HEK293T (cell line): ENCODE measurements at regions not wholly inside any gene's neighbourhood (a gene's known extent, or its start where the extent isn't known, plus 50 kb on each side); places are given as distances from the start of the nearest gene placed in this dataset.

Source experiments
- BHLHE40 ChIP-seq: fragments of 450-650 bp; IDR thresholded peaks from 2 replicates; pipeline ENCODE4 v1.6.1; 2016; ENCODE audit warnings: mild to moderate bottlenecking, moderate library complexity, borderline replicate concordance
- CTBP1 ChIP-seq: fragments of 450-650 bp; IDR thresholded peaks from 2 replicates; pipeline ENCODE4 v1.6.1; 2016; ENCODE audit warnings: borderline replicate concordance
- ELF4 ChIP-seq: fragments of 450-650 bp; IDR thresholded peaks from 2 replicates; pipeline ENCODE4 v1.6.1; 2017; ENCODE audit warnings: antibody characterized with exemption
- FOXK2 ChIP-seq: fragments of 450-650 bp; IDR thresholded peaks from 2 replicates; pipeline ENCODE4 v1.6.1; 2016; ENCODE audit warnings: mild to moderate bottlenecking
- FOXM1 ChIP-seq: fragments of 450-650 bp; IDR thresholded peaks from 2 replicates; pipeline ENCODE4 v1.6.1; 2017; ENCODE audit warnings: mild to moderate bottlenecking, borderline replicate concordance
- L3MBTL2 ChIP-seq: fragments of 450-650 bp; conservative IDR thresholded peaks from 2 replicates; pipeline ENCODE4 v1.6.1; 2016; ENCODE audit warnings: mild to moderate bottlenecking
- LEF1 ChIP-seq: fragments of 450-650 bp; IDR thresholded peaks from 2 replicates; pipeline ENCODE4 v1.6.1; 2017; ENCODE audit warnings: mild to moderate bottlenecking, borderline replicate concordance
- NFRKB ChIP-seq: fragments of 450-650 bp; IDR thresholded peaks from 2 replicates; pipeline ENCODE4 v1.6.1; 2016; ENCODE audit warnings: mild to moderate bottlenecking, moderate library complexity
- SP1 ChIP-seq: fragments of 450-650 bp; IDR thresholded peaks from 2 replicates; pipeline ENCODE4 v1.6.1; 2017
- SUZ12 ChIP-seq: fragments of 450-650 bp; IDR thresholded peaks from 2 replicates; pipeline ENCODE4 v1.6.1; 2016; ENCODE audit warnings: mild to moderate bottlenecking
- ZNF384 ChIP-seq: fragments of 450-650 bp; IDR thresholded peaks from 2 replicates; pipeline ENCODE4 v1.6.1; 2016
- TF ChIP-seq, protein P1 (sequence below): fragments of 450-650 bp; IDR thresholded peaks from 2 replicates; pipeline ENCODE4 v1.6.1; 2016

DNA sequence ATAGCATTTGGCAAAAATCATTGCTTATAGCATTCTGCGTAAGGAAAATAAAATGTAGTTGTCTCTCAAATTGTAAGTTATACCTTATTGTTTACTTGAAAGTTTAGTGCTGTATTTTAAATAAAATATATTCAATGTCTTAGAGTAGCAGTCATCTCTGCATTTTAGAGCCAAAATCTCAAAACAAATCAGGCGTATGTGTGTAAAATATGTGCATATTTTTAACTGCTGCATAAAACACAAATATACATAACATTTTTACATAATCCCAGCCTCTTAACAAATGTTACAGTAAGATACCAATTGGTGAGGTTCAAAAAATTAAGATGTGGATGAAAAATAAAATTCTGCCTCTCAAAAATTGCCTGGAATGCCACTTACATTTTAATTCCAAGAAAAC lies 145.8 kb upstream of the AGA start:
- no peak for TF ChIP-seq BHLHE40
- TF ChIP-seq, protein P1, sequence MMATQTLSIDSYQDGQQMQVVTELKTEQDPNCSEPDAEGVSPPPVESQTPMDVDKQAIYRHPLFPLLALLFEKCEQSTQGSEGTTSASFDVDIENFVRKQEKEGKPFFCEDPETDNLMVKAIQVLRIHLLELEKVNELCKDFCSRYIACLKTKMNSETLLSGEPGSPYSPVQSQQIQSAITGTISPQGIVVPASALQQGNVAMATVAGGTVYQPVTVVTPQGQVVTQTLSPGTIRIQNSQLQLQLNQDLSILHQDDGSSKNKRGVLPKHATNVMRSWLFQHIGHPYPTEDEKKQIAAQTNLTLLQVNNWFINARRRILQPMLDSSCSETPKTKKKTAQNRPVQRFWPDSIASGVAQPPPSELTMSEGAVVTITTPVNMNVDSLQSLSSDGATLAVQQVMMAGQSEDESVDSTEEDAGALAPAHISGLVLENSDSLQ = no peak
- no peak for TF ChIP-seq ZNF384
- no peak for TF ChIP-seq LEF1
- TF ChIP-seq ELF4 = no peak
- no peak for TF ChIP-seq L3MBTL2
- TF ChIP-seq SP1 = no peak
- TF ChIP-seq NFRKB = no peak
- no peak for TF ChIP-seq SUZ12
- TF ChIP-seq FOXM1 = no peak
- TF ChIP-seq CTBP1 = no peak
- TF ChIP-seq FOXK2 = no peak
